AG08396 (cell line): ENCODE measurements at regions not wholly inside any gene's neighbourhood (a gene's known extent, or its start where the extent isn't known, plus 50 kb on each side); places are given as distances from the start of the nearest gene placed in this dataset.
A peak's percentile ranks its signal among the peaks of the same experiment; 100 is the strongest.
"Not testable (repeated sequence)": the region's sequence is repeated elsewhere in the genome, so short reads cannot be mapped to it uniquely, and the experiment has no call there.

Experiments used
- DNase-seq: peaks from one replicate; pipeline ENCODE4 v3.0.0; 2012; ENCODE audit warnings: low spot score, mixed read lengths

GRCh38 chr11:23564370-23564769, 704.1 kb upstream of the CCDC179 start:
- DNase-seq, result no peak

- DNase-seq, result no peak
These were observed 708.9 kb upstream of the CCDC179 start for GRCh38 chr11:23569134-23569533.

- no peak for DNase-seq
These were observed 709.3 kb upstream of the CCDC179 start for GRCh38 chr11:23569547-23569946.

GRCh38 chr11:23570828-23571227, 710.6 kb upstream of the CCDC179 start:
- DNase-seq, result peak; percentile 3

- DNase-seq, result no peak
These were observed 713.2 kb upstream of the CCDC179 start for GRCh38 chr11:23573429-23573828.

GRCh38 chr11:23574149-23574548, 713.9 kb upstream of the CCDC179 start:
- DNase-seq, result no peak

GRCh38 chr11:23577296-23577695, 717.0 kb upstream of the CCDC179 start:
- no peak for DNase-seq

GRCh38 chr11:23585416-23586104, 725.3 kb upstream of the CCDC179 start:
- no peak for DNase-seq

- DNase-seq, result no peak
These were observed 725.9 kb upstream of the CCDC179 start for GRCh38 chr11:23586173-23586572.

- DNase-seq, result no peak
These were observed 730.5 kb upstream of the CCDC179 start for GRCh38 chr11:23590596-23591308.

GRCh38 chr11:23594755-23595154, 734.5 kb upstream of the CCDC179 start:
- DNase-seq, result no peak

- no peak for DNase-seq
These were observed 744.7 kb upstream of the CCDC179 start for GRCh38 chr11:23604966-23605365.

- no peak for DNase-seq
These were observed 745.9 kb upstream of the CCDC179 start for GRCh38 chr11:23606191-23606590.

GRCh38 chr11:23611726-23612125, 751.5 kb upstream of the CCDC179 start:
- DNase-seq, result no peak

- no peak for DNase-seq
These were observed 760.3 kb upstream of the CCDC179 start for GRCh38 chr11:23620617-23621016.

GRCh38 chr11:23632293-23632692, 772.0 kb upstream of the CCDC179 start:
- no peak for DNase-seq

- DNase-seq, result no peak
These were observed 784.2 kb upstream of the CCDC179 start for GRCh38 chr11:23644443-23644842.

- not testable (repeated sequence) for DNase-seq
These were observed 792.1 kb upstream of the CCDC179 start for GRCh38 chr11:23652336-23652735.

- no peak for DNase-seq
These were observed 792.9 kb upstream of the CCDC179 start for GRCh38 chr11:23653071-23653675.

GRCh38 chr11:23668324-23668723, 808.0 kb upstream of the CCDC179 start:
- DNase-seq, result no peak

- DNase-seq, result no peak
These were observed 813.1 kb upstream of the CCDC179 start for GRCh38 chr11:23673366-23673765.

- DNase-seq, result no peak
These were observed 814.6 kb upstream of the CCDC179 start for GRCh38 chr11:23674866-23675265.

GRCh38 chr11:23679041-23679440, 817.8 kb upstream of the LUZP2 start:
- no peak for DNase-seq
